Sigmoid colon (tissue), 3 donors: ENCODE measurements at regions not wholly inside any gene's neighbourhood (a gene's known extent, or its start where the extent isn't known, plus 50 kb on each side); places are given as distances from the start of the nearest gene placed in this dataset.

Experiments
- POLR2A ChIP-seq, 2 donors: fragments of 450-650 bp; IDR thresholded peaks; one replicate each; pipeline ENCODE4 v1.6.1; 2016; ENCODE audit warnings: antibody characterized with exemption in 2 of 2, mild to moderate bottlenecking in 2 of 2, moderate library complexity in 2 of 2
- TF ChIP-seq, protein P1 (sequence below), 4 experiments: fragments of 450-650 bp in 3 of 4; fragments of 200-600 bp in 1 of 4; IDR thresholded peaks; one replicate each; pipeline ENCODE4 v1.5.1; 2016 to 2019; ENCODE audit warnings: antibody characterized with exemption in 4 of 4, mild to moderate bottlenecking in 3 of 4, moderate library complexity in 2 of 4

DNA sequence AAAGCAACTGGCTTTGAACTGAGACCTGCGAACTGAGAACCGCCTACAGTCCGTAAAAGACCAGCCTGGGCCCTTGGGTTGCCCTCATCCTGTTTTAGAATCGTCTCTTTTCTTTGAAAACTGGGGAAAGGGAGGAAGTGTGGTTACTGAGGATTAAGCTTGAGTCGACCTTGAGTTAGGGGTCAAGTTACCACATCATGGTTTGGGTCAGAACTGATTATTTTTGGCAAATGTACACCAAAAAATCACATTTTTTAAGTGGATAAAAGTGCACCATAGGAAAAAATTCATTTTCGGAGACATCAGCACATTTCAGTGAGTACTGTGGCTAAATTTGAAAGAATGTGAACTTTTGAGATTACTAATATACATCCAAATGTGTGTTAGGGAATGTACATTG is 76.9 kb upstream of the KAZN start:
- TF ChIP-seq, protein P1, sequence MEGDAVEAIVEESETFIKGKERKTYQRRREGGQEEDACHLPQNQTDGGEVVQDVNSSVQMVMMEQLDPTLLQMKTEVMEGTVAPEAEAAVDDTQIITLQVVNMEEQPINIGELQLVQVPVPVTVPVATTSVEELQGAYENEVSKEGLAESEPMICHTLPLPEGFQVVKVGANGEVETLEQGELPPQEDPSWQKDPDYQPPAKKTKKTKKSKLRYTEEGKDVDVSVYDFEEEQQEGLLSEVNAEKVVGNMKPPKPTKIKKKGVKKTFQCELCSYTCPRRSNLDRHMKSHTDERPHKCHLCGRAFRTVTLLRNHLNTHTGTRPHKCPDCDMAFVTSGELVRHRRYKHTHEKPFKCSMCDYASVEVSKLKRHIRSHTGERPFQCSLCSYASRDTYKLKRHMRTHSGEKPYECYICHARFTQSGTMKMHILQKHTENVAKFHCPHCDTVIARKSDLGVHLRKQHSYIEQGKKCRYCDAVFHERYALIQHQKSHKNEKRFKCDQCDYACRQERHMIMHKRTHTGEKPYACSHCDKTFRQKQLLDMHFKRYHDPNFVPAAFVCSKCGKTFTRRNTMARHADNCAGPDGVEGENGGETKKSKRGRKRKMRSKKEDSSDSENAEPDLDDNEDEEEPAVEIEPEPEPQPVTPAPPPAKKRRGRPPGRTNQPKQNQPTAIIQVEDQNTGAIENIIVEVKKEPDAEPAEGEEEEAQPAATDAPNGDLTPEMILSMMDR (IDR thresholded peaks at IDR 0.05), result no peak
- TF ChIP-seq POLR2A (IDR thresholded peaks at IDR 0.05), result no peak
